Stomach (tissue), 8 donors: ENCODE measurements at regions not wholly inside any gene's neighbourhood (a gene's known extent, or its start where the extent isn't known, plus 50 kb on each side); places are given as distances from the start of the nearest gene placed in this dataset.

ENCODE experiments used
- DNase-seq, 2 donors: peaks; one replicate each; pipeline versions ENCODE4 v3.0.0 to v3.0.0-alpha.2; 2013 to 2019
- H3K27ac ChIP-seq, 5 donors: fragments of 200-600 bp in 4 of 5; sonication (generic) in 4 of 5; one replicate each; pipeline ENCODE4 v1.5.1; 2013 to 2019; ENCODE audit warnings: mild to moderate bottlenecking in 1 of 5, moderate library complexity in 1 of 5
- H3K27me3 ChIP-seq, 3 donors: fragments of 200-600 bp; sonication (generic); one replicate each; pipeline ENCODE4 v1.5.1; 2017 to 2019; ENCODE audit warnings: mixed run types in 1 of 3
- H3K36me3 ChIP-seq, 4 donors: fragments of 200-600 bp; sonication (generic); 1 replicate in 3 of 4; 2 replicates in 1 of 4; pipeline ENCODE4 v1.5.1; 2016 to 2019
- H3K4me1 ChIP-seq, 4 donors: fragments of 200-600 bp; sonication (generic); one replicate each; pipeline ENCODE4 v1.5.1; 2016 to 2019
- H3K4me3 ChIP-seq, 4 donors: fragments of 200-600 bp; sonication (generic) in 3 of 4; one replicate each; pipeline ENCODE4 v1.5.1; 2016 to 2019; ENCODE audit warnings: mild to moderate bottlenecking in 1 of 4
- H3K9me3 ChIP-seq, 4 donors: fragments of 200-600 bp; sonication (generic); one replicate each; pipeline ENCODE4 v1.5.1; 2016 to 2019
- EP300 ChIP-seq: sonication (generic); formaldehyde crosslinking; IDR thresholded peaks from one replicate; pipeline ENCODE4 v1.6.1; 2017; ENCODE audit warnings: antibody characterized with exemption
- POLR2A ChIP-seq, 4 donors: fragments of 450-650 bp; IDR thresholded peaks; one replicate each; pipeline ENCODE4 v1.6.1; 2016; ENCODE audit warnings: antibody characterized with exemption in 4 of 4, control low read depth in 2 of 4, mild to moderate bottlenecking in 1 of 4, moderate library complexity in 1 of 4
- POLR2AphosphoS5 ChIP-seq, 3 donors: sonication (generic); formaldehyde crosslinking; IDR thresholded peaks; one replicate each; pipeline ENCODE4 v1.6.1; 2016; ENCODE audit warnings: antibody characterized with exemption in 3 of 3
- WGBS, 5 donors: extraction: QIAGEN DNeasy Blood & Tissue Kit in 3 of 5; methylation state at CpG; one replicate each; pipeline versions ENCODE4 v1.1.5 to v1.1.7; 2013 to 2018; 5-methylcytosine and 5-hydroxymethylcytosine counted together
- intact Hi-C: fragments of 100-400 bp; cut with DNase I; formaldehyde crosslinking; loops from one replicate; pipeline ENCODE4 v1.15.1; 2023; ENCODE audit warnings: low total_unique reads
- TF ChIP-seq, protein P1 (sequence below), 7 experiments: fragments of 450-650 bp in 4 of 7; fragments of 200-600 bp in 3 of 7; sonication (generic) in 3 of 7; IDR thresholded peaks; one replicate each; pipeline ENCODE4 v1.5.1; 2016 to 2019; ENCODE audit warnings: antibody characterized with exemption in 7 of 7, control low read depth in 2 of 7, mild to moderate bottlenecking in 1 of 7
- donor health status: healthy with polysubstance abuse.
- donor health status: Bipolar disorder and iron deficiency.
- donor health status: healthy.

DNA sequence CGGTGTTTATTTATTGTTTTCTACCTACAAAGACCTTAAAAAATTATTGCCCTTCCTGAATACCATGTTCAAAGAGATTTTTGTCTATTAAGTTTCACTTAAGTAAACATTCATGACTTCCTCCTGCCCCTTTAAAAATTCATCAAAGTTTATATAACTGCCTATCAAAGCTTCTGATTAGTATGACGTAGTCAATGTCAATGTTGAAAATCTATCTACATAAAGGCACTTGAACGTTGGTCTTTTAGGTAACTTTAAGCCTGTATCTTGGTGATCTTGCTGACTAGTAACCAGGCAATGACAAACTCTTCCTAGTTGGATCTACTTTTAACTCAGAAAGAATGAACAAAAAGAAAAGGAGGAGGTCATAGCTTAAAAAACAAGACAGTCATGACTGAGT is 97.2 kb downstream of the MAIP1 start:
- no peaks in the 10 kb centered on the region for H3K27me3 ChIP-seq
- no peak overlapping the region for H3K27ac ChIP-seq
- H3K36me3 ChIP-seq = no peaks in the 10 kb centered on the region
- intact Hi-C loops = no loop called here
- DNase-seq = no peak
- H3K9me3 ChIP-seq = peaks cover 0 to 9% (median 2%) of the 10 kb centered on the region in 4 donors
- 41 to 61% (median 50%) methylated on average over 3 of the region's 3 CpGs for WGBS, 5 donors
- no peaks in the 10 kb centered on the region for H3K4me1 ChIP-seq
- no peak overlapping the region for H3K4me3 ChIP-seq
- TF ChIP-seq, protein P1, sequence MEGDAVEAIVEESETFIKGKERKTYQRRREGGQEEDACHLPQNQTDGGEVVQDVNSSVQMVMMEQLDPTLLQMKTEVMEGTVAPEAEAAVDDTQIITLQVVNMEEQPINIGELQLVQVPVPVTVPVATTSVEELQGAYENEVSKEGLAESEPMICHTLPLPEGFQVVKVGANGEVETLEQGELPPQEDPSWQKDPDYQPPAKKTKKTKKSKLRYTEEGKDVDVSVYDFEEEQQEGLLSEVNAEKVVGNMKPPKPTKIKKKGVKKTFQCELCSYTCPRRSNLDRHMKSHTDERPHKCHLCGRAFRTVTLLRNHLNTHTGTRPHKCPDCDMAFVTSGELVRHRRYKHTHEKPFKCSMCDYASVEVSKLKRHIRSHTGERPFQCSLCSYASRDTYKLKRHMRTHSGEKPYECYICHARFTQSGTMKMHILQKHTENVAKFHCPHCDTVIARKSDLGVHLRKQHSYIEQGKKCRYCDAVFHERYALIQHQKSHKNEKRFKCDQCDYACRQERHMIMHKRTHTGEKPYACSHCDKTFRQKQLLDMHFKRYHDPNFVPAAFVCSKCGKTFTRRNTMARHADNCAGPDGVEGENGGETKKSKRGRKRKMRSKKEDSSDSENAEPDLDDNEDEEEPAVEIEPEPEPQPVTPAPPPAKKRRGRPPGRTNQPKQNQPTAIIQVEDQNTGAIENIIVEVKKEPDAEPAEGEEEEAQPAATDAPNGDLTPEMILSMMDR (IDR thresholded peaks at IDR 0.05) = no peak
- TF ChIP-seq EP300 (no peak), POLR2A (IDR thresholded peaks at IDR 0.05) (no peak), POLR2AphosphoS5 (IDR thresholded peaks at IDR 0.05) (no peak)

DNA sequence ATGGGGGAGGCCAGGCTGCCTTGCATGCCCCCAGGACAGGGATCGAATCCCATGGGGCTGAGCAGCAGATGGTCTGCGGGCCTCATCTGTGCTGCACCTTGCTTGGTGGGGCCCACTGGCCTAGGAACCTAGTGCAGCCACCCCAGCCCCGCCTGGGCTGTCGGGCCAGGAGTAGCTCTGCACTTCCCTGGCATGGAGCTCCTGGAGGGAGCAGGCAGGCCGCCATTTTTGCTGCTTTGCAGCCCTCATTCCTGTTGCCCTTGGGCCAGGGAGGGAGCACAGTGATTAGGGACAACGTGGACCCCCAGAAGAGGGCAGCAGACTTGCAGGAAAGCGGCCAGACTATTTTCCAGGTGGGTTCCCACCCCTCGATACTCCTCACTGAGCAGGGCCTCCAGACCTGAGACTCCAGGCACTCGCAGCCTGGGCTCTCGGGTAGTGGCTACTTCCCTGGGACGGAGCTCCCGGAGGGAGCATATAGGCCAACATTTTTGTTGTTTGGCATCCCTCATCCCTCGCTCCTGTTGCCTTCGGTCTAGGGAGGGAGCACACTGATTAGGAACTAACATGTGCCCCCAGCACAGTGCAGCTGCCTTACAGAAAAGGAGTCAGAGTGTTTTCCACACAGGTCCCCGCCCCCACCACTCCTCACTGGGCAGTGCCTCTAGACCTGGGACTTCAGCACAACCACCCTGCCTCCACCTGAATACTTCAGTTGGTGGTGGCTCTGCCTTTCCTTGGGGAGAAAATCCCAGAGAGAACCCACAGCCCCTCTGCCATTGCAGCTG is 99.5 kb downstream of the MAIP1 start:
- WGBS, 5 donors = 87 to 92% (median 90%) methylated on average over 10 to 15 of the region's 15 CpGs
- Histone ChIP-seq H3K27me3 (no peaks in the 10 kb centered on the region), H3K9me3 (peaks cover 0 to 9% (median 2%) of the 10 kb centered on the region in 4 donors), H3K4me3 (no peak overlapping the region), H3K4me1 (no peaks in the 10 kb centered on the region), H3K36me3 (no peaks in the 10 kb centered on the region), H3K27ac (no peak overlapping the region)
- intact Hi-C loops = no loop called here
- TF ChIP-seq POLR2AphosphoS5 (IDR thresholded peaks at IDR 0.05) = no peak
- TF ChIP-seq, protein P1 (IDR thresholded peaks at IDR 0.05) = no peak
- TF ChIP-seq POLR2A (IDR thresholded peaks at IDR 0.05) = no peak
- no peak for TF ChIP-seq EP300
- DNase-seq = no peak

DNA sequence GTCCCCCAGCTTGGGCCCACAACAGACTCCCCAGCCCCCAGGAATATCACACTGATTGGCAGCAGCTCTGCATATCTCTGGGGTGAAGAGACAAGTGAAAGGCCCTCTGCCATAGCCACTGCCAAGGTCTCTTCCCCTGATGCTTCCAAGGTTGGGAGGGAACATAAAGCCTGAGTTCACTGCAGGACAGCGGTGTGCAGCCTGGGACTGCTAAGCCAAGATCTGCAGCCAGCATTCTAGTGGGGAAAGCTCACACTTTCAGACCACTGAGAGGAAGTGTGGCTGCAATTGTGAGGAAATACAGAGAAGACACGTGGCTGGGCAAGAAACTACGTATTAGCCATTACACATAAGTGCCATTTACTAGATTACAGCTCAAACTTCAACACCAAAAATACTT is 100.7 kb downstream of the MAIP1 start:
- DNase-seq = no peak
- Histone ChIP-seq H3K4me1 (no peaks in the 10 kb centered on the region), H3K36me3 (no peaks in the 10 kb centered on the region), H3K27ac (no peak overlapping the region), H3K4me3 (no peak overlapping the region), H3K27me3 (no peaks in the 10 kb centered on the region), H3K9me3 (peaks cover 0 to 9% (median 2%) of the 10 kb centered on the region in 4 donors)
- TF ChIP-seq, protein P1 (IDR thresholded peaks at IDR 0.05) = no peak
- TF ChIP-seq EP300 (no peak), POLR2AphosphoS5 (IDR thresholded peaks at IDR 0.05) (no peak), POLR2A (IDR thresholded peaks at IDR 0.05) (no peak)
- 63 to 74% (median 67%) methylated on average over 3 of the region's 3 CpGs for whole genome bisulfite sequencing, 5 donors
- intact Hi-C loops = no loop called here

DNA sequence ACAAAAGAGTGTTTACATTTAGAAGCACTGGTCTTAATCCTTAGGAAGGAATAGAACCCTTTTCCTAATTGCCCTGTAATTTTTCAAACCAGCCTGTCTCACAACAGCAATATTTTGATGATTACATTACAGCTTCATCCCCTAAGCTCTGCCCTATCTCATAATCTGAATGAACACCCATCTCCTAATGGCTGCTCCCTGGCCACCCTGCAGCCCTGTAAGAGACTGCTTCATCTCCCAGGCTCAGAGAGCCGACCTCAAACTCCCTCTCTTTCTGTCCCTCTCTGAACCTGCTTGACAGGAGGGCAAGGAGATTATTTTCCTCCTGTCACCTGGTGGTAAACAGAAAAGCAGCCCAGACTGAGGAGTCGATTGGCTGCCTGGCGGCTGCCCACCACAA is 107.8 kb downstream of the MAIP1 start:
- H3K4me1 ChIP-seq = no peaks in the 10 kb centered on the region
- H3K27me3 ChIP-seq = no peaks in the 10 kb centered on the region
- intact Hi-C loops = no loop called here
- H3K27ac ChIP-seq = no peak overlapping the region
- DNase-seq = no peak
- no peaks in the 10 kb centered on the region for H3K9me3 ChIP-seq
- no peak overlapping the region for H3K4me3 ChIP-seq
- no peaks in the 10 kb centered on the region for H3K36me3 ChIP-seq
- TF ChIP-seq POLR2A (IDR thresholded peaks at IDR 0.05) = no peak
- WGBS, 5 donors = 50 to 66% (median 62%) methylated on average over 3 of the region's 3 CpGs

DNA sequence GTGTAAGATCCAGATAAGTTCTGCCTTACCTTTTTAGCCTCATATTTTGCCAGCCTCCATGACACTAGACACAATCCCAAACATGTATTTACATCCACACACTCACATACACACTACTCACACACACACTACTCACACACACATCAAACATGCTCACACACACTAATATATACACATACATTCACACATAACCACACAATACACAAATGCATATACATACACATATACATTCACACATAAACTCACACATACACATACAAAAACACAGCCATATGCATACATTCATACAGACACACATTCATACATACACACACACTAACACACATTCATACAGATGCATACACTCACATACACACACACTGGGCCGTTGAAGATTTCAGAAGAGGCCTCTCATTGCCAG is 109.5 kb downstream of the MAIP1 start:
- intact Hi-C loops = no loop called here
- TF ChIP-seq, protein P1 (IDR thresholded peaks at IDR 0.05) = no peak
- no peak for TF ChIP-seq POLR2A (IDR thresholded peaks at IDR 0.05)
- TF ChIP-seq EP300 = no peak
- TF ChIP-seq POLR2AphosphoS5 (IDR thresholded peaks at IDR 0.05) = no peak
- Histone ChIP-seq H3K36me3 (no peaks in the 10 kb centered on the region), H3K4me1 (no peaks in the 10 kb centered on the region), H3K4me3 (no peak overlapping the region), H3K9me3 (no peaks in the 10 kb centered on the region), H3K27ac (no peak overlapping the region), H3K27me3 (no peaks in the 10 kb centered on the region)
- DNase-seq = no peak
- 45 to 64% (median 53%) methylated on average over 1 of the region's 1 CpG for WGBS, 5 donors
